ENCODE measurements at regions not wholly inside any gene's neighbourhood (a gene's known extent, or its start where the extent isn't known, plus 50 kb on each side); places are given as distances from the start of the nearest gene placed in this dataset.

DNA sequence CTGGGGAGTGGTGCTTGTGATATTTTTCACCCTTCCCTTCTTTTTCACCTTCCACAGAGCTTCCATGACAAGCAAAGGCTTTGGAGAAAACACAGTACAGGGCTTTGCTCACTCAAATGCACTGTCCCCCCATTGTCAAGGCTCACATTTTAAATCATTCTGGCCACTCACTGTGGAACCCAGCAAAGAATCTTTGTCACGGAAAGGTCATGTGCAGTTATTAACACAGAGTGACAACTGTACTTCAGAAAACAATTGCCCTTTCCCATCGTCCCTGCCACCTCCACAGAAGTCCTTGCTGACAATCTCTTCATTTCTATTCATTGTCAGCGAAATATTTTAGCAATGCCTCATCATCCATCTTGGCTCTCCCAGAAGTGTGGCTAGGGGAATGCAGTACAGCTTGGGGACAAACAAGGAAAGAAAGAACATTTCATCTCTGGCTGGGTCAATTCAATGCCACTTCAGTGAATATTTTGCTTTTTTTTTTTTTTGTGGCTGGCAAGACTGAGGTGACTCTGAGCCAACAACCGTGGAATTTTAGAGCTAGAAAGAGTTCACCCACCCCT is 851.0 kb downstream of the KCNMA1 start:
- TF ChIP-seq EZH2 (IDR thresholded peaks at IDR 0.05; ENCODE audit: low read length, unreplicated experiment): no peak
- no peak for TF ChIP-seq CTCF (conservative IDR thresholded peaks at IDR 0.05; ENCODE audit: low read depth, low read length)
